ENCODE measurements at regions not wholly inside any gene's neighbourhood (a gene's known extent, or its start where the extent isn't known, plus 50 kb on each side); places are given as distances from the start of the nearest gene placed in this dataset.

DNA sequence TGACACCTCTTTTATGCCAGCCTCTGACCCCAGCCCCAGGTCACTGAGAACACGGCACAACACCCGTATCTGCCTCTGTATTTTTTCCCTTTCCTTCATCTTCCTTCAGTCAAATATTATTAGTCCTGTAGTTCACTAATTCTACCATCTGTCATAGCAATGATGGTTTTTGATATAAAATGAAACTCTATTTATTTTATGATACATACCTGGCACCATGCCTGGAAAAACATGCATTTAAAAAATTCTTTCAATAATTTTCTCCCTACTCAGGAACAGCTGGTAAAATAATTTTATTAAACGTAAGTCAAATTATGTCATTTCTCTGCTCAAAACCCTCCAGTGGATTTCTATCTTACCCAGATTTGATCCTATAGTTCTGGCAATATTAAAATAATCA lies 224.7 kb downstream of the CDH7 start (continued):
- TF ChIP-seq, protein P1, sequence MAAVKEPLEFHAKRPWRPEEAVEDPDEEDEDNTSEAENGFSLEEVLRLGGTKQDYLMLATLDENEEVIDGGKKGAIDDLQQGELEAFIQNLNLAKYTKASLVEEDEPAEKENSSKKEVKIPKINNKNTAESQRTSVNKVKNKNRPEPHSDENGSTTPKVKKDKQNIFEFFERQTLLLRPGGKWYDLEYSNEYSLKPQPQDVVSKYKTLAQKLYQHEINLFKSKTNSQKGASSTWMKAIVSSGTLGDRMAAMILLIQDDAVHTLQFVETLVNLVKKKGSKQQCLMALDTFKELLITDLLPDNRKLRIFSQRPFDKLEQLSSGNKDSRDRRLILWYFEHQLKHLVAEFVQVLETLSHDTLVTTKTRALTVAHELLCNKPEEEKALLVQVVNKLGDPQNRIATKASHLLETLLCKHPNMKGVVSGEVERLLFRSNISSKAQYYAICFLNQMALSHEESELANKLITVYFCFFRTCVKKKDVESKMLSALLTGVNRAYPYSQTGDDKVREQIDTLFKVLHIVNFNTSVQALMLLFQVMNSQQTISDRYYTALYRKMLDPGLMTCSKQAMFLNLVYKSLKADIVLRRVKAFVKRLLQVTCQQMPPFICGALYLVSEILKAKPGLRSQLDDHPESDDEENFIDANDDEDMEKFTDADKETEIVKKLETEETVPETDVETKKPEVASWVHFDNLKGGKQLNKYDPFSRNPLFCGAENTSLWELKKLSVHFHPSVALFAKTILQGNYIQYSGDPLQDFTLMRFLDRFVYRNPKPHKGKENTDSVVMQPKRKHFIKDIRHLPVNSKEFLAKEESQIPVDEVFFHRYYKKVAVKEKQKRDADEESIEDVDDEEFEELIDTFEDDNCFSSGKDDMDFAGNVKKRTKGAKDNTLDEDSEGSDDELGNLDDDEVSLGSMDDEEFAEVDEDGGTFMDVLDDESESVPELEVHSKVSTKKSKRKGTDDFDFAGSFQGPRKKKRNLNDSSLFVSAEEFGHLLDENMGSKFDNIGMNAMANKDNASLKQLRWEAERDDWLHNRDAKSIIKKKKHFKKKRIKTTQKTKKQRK (IDR thresholded peaks at IDR 0.05; ENCODE audit: low read length): no peak
- TF ChIP-seq GATA4 (IDR thresholded peaks at IDR 0.05; ENCODE audit: borderline replicate concordance, low read depth): no peak
- TF ChIP-seq, protein P2, sequence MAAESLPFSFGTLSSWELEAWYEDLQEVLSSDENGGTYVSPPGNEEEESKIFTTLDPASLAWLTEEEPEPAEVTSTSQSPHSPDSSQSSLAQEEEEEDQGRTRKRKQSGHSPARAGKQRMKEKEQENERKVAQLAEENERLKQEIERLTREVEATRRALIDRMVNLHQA (CRISPR knock-in tag; IDR thresholded peaks at IDR 0.05): no peak
- no peak for TF ChIP-seq IRF2 (CRISPR knock-in tag; IDR thresholded peaks at IDR 0.05)
- TF ChIP-seq CREM (IDR thresholded peaks at IDR 0.05): no peak
- no peak for TF ChIP-seq CREM (CRISPR knock-in tag; IDR thresholded peaks at IDR 0.05)
- TF ChIP-seq, protein P3, sequence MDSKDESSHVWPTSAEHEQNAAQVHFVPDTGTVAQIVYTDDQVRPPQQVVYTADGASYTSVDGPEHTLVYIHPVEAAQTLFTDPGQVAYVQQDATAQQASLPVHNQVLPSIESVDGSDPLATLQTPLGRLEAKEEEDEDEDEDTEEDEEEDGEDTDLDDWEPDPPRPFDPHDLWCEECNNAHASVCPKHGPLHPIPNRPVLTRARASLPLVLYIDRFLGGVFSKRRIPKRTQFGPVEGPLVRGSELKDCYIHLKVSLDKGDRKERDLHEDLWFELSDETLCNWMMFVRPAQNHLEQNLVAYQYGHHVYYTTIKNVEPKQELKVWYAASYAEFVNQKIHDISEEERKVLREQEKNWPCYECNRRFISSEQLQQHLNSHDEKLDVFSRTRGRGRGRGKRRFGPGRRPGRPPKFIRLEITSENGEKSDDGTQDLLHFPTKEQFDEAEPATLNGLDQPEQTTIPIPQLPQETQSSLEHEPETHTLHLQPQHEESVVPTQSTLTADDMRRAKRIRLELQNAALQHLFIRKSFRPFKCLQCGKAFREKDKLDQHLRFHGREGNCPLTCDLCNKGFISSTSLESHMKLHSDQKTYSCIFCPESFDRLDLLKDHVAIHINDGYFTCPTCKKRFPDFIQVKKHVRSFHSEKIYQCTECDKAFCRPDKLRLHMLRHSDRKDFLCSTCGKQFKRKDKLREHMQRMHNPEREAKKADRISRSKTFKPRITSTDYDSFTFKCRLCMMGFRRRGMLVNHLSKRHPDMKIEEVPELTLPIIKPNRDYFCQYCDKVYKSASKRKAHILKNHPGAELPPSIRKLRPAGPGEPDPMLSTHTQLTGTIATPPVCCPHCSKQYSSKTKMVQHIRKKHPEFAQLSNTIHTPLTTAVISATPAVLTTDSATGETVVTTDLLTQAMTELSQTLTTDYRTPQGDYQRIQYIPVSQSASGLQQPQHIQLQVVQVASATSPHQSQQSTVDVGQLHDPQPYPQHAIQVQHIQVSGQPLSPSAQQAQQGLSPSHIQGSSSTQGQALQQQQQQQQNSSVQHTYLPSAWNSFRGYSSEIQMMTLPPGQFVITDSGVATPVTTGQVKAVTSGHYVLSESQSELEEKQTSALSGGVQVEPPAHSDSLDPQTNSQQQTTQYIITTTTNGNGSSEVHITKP (CRISPR knock-in tag; IDR thresholded peaks at IDR 0.05; ENCODE audit: low read depth): no peak
- no peak for TF ChIP-seq SAP130 (CRISPR knock-in tag; IDR thresholded peaks at IDR 0.05; ENCODE audit: low read depth)
- TF ChIP-seq, protein P4, sequence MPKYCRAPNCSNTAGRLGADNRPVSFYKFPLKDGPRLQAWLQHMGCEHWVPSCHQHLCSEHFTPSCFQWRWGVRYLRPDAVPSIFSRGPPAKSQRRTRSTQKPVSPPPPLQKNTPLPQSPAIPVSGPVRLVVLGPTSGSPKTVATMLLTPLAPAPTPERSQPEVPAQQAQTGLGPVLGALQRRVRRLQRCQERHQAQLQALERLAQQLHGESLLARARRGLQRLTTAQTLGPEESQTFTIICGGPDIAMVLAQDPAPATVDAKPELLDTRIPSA (CRISPR knock-in tag; IDR thresholded peaks at IDR 0.05; ENCODE audit: borderline replicate concordance): no peak
